DND-41 (cell line): ENCODE measurements at regions not wholly inside any gene's neighbourhood (a gene's known extent, or its start where the extent isn't known, plus 50 kb on each side); places are given as distances from the start of the nearest gene placed in this dataset.

Experiments
- ATAC-seq: fragments of 200-7000 bp; cut with Tn5 transposase; 3 replicates; pipeline ENCODE4 v1.9.1; 2021; ENCODE audit warnings: low read depth; ENCODE audit not compliant: insufficient read depth
- DNase-seq: peaks from one replicate; pipeline ENCODE4 v3.0.0-alpha.2; 2020
- H2AFZ ChIP-seq: 2 replicates; pipeline ENCODE4 v1.6.0; 2012; ENCODE audit warnings: low read depth, low read length
- H3K27ac ChIP-seq: 2 replicates; pipeline ENCODE4 v1.5.1; 2012; ENCODE audit warnings: low read length, inconsistent platforms
- H3K27me3 ChIP-seq: fragments of 200-600 bp; sonication (generic); 2 replicates; pipeline ENCODE4 v1.6.0; 2012; ENCODE audit warnings: low read length, mild to moderate bottlenecking, inconsistent platforms; ENCODE audit not compliant: insufficient read depth, poor library complexity
- H3K36me3 ChIP-seq: 2 replicates; pipeline ENCODE4 v1.5.1; 2012; ENCODE audit warnings: low read length, inconsistent platforms; ENCODE audit not compliant: insufficient read depth
- H3K4me1 ChIP-seq: 2 replicates; pipeline ENCODE4 v1.5.1; 2012; ENCODE audit warnings: mild to moderate bottlenecking, low read length; ENCODE audit not compliant: insufficient read depth
- H3K4me2 ChIP-seq: 2 replicates; pipeline ENCODE4 v1.6.0; 2012; ENCODE audit warnings: mild to moderate bottlenecking, moderate library complexity, low read length, inconsistent platforms; ENCODE audit not compliant: insufficient read depth
- H3K4me3 ChIP-seq, 2 experiments: fragments of 200-600 bp in 1 of 2; shearing (Covaris generic) in 1 of 2; 2 replicates each; pipeline ENCODE4 v1.5.1; 2012 to 2016; ENCODE audit warnings: inconsistent platforms in 2 of 2, low read length in 2 of 2, mild to moderate bottlenecking in 2 of 2, low read depth in 1 of 2, moderate library complexity in 1 of 2
- H3K79me2 ChIP-seq: 2 replicates; pipeline ENCODE4 v1.6.0; 2012; ENCODE audit warnings: low read length, inconsistent platforms; ENCODE audit not compliant: insufficient read depth
- H3K9ac ChIP-seq: 2 replicates; pipeline ENCODE4 v1.6.0; 2012; ENCODE audit warnings: low read depth, mild to moderate bottlenecking, inconsistent platforms, low read length, moderate library complexity
- H3K9me3 ChIP-seq: 2 replicates; pipeline ENCODE4 v1.5.1; 2012; ENCODE audit warnings: low read length, moderate library complexity, mild to moderate bottlenecking, inconsistent platforms; ENCODE audit not compliant: insufficient read depth, severe bottlenecking
- H4K20me1 ChIP-seq: 2 replicates; pipeline ENCODE4 v1.6.0; 2012; ENCODE audit warnings: low read length; ENCODE audit not compliant: insufficient read depth
- CTCF ChIP-seq: IDR thresholded peaks from 2 replicates; pipeline ENCODE4 v1.5.1; 2012; ENCODE audit warnings: borderline replicate concordance, low read length, moderate library complexity, mild to moderate bottlenecking; ENCODE audit not compliant: poor library complexity, severe bottlenecking; ENCODE audit errors: extremely low read depth
- EZH2 ChIP-seq: IDR thresholded peaks from 3 replicates; pipeline ENCODE4 v1.6.1; 2012; ENCODE audit warnings: borderline replicate concordance, low read depth, mild to moderate bottlenecking, moderate library complexity, low read length, inconsistent platforms; ENCODE audit not compliant: severe bottlenecking

- no peaks in the 10 kb centered on the region for H4K20me1 ChIP-seq
- no peak overlapping the region for H3K9ac ChIP-seq
- no peak for TF ChIP-seq EZH2
- TF ChIP-seq CTCF: no peak
- H3K79me2 ChIP-seq: no peaks in the 10 kb centered on the region
- H3K27me3 ChIP-seq: no peaks in the 10 kb centered on the region
- no peak overlapping the region for H2AFZ ChIP-seq
- H3K27ac ChIP-seq: no peak overlapping the region
- DNase-seq: no peak
- no peak for ATAC-seq
- no peak overlapping the region for H3K4me2 ChIP-seq
- H3K4me1 ChIP-seq: no peaks in the 10 kb centered on the region
- H3K36me3 ChIP-seq: no peaks in the 10 kb centered on the region
- no peak overlapping the region for H3K4me3 ChIP-seq
- no peaks in the 10 kb centered on the region for H3K9me3 ChIP-seq
Measured at GRCh38 chr3:174532776-174533175, 326.4 kb upstream of the NAALADL2 start.

GRCh38 chr3:174533286-174533685 lies 325.8 kb upstream of the NAALADL2 start:
- Histone ChIP-seq H3K27ac (no peak overlapping the region), H3K9ac (no peak overlapping the region), H3K4me3 (no peak overlapping the region), H3K27me3 (no peaks in the 10 kb centered on the region), H4K20me1 (no peaks in the 10 kb centered on the region), H3K4me2 (no peak overlapping the region), H2AFZ (no peak overlapping the region), H3K4me1 (no peaks in the 10 kb centered on the region), H3K36me3 (no peaks in the 10 kb centered on the region), H3K9me3 (no peaks in the 10 kb centered on the region), H3K79me2 (no peaks in the 10 kb centered on the region)
- TF ChIP-seq CTCF: no peak
- no peak for TF ChIP-seq EZH2
- DNase-seq (no peak), ATAC-seq (no peak)

- no peak for ATAC-seq
- H3K27ac ChIP-seq: no peak overlapping the region
- H3K4me3 ChIP-seq: no peak overlapping the region
- H3K27me3 ChIP-seq: no peaks in the 10 kb centered on the region
- H4K20me1 ChIP-seq: no peaks in the 10 kb centered on the region
- TF ChIP-seq CTCF: no peak
- no peak for TF ChIP-seq EZH2
- no peaks in the 10 kb centered on the region for H3K79me2 ChIP-seq
- no peak for DNase-seq
- H3K9ac ChIP-seq: no peak overlapping the region
- H2AFZ ChIP-seq: no peak overlapping the region; the same call in 1 of the 2 replicates
- no peaks in the 10 kb centered on the region for H3K36me3 ChIP-seq
- no peaks in the 10 kb centered on the region for H3K9me3 ChIP-seq
- no peak overlapping the region for H3K4me2 ChIP-seq
- no peaks in the 10 kb centered on the region for H3K4me1 ChIP-seq
Measured at GRCh38 chr3:174536319-174536718, 322.8 kb upstream of the NAALADL2 start.

GRCh38 chr3:174538151-174538550 lies 321.0 kb upstream of the NAALADL2 start:
- Histone ChIP-seq H3K4me3 (no peak overlapping the region), H3K27ac (no peak overlapping the region), H3K36me3 (no peaks in the 10 kb centered on the region), H2AFZ (no peak overlapping the region), H3K9ac (no peak overlapping the region), H3K4me1 (no peaks in the 10 kb centered on the region), H3K27me3 (no peaks in the 10 kb centered on the region), H3K4me2 (no peak overlapping the region), H3K9me3 (no peaks in the 10 kb centered on the region), H4K20me1 (no peaks in the 10 kb centered on the region), H3K79me2 (no peaks in the 10 kb centered on the region)
- DNase-seq (no peak), ATAC-seq (no peak)
- TF ChIP-seq EZH2: no peak
- TF ChIP-seq CTCF: no peak
